ENCODE measurements at regions not wholly inside any gene's neighbourhood (a gene's known extent, or its start where the extent isn't known, plus 50 kb on each side); places are given as distances from the start of the nearest gene placed in this dataset.

DNA sequence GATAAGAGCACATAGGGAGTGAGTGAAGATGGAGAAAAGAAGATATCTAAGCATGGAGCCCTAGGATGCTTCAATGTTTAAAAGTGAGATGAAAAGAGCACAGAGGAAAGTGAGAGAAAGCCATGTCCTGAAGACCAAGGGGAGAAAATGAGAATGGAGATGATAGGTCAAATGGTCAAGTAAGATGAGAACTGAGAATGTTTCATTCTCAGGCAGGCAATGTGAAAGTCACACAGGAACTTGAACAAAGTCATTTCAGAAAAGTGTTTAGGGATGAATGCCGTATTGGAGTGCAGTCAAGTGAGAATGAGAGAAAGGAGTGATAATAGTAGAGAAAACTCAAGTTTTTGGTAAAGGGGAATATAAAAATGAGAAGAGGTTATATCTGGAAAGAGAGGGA, 148.7 kb upstream of the PTCHD1 start:
- H3K36me3 ChIP-seq: no peaks in the 10 kb centered on the region
- H3K4me1 ChIP-seq (replicated peaks): no peaks in the 10 kb centered on the region
- no peak for TF ChIP-seq POLR2A (IDR thresholded peaks at IDR 0.05)
- TF ChIP-seq, protein P1, sequence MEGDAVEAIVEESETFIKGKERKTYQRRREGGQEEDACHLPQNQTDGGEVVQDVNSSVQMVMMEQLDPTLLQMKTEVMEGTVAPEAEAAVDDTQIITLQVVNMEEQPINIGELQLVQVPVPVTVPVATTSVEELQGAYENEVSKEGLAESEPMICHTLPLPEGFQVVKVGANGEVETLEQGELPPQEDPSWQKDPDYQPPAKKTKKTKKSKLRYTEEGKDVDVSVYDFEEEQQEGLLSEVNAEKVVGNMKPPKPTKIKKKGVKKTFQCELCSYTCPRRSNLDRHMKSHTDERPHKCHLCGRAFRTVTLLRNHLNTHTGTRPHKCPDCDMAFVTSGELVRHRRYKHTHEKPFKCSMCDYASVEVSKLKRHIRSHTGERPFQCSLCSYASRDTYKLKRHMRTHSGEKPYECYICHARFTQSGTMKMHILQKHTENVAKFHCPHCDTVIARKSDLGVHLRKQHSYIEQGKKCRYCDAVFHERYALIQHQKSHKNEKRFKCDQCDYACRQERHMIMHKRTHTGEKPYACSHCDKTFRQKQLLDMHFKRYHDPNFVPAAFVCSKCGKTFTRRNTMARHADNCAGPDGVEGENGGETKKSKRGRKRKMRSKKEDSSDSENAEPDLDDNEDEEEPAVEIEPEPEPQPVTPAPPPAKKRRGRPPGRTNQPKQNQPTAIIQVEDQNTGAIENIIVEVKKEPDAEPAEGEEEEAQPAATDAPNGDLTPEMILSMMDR (IDR thresholded peaks at IDR 0.05): no peak
- TF ChIP-seq POLR2AphosphoS5 (IDR thresholded peaks at IDR 0.05): no peak
- no peaks in the 10 kb centered on the region for H3K27me3 ChIP-seq (replicated peaks; ENCODE audit: insufficient read depth)
- intact Hi-C loops (cut with DNase I): no loop called here
- no peak overlapping the region for H3K27ac ChIP-seq
- H3K4me3 ChIP-seq: no peak overlapping the region
- no peaks in the 10 kb centered on the region for H3K9me3 ChIP-seq
- no peak for DNase-seq (ENCODE audit: low spot score)
- WGBS: 100% methylated on average over 1 of the region's 1 CpG

- no peak overlapping the region for H3K27ac ChIP-seq
- H3K4me1 ChIP-seq (replicated peaks): no peaks in the 10 kb centered on the region
- H3K36me3 ChIP-seq: no peaks in the 10 kb centered on the region
- no peak overlapping the region for H3K4me3 ChIP-seq
- intact Hi-C loops (cut with DNase I): no loop called here
- no peaks in the 10 kb centered on the region for H3K27me3 ChIP-seq (replicated peaks; ENCODE audit: insufficient read depth)
- no peak for DNase-seq (ENCODE audit: low spot score)
- WGBS: 94% methylated on average over 5 of the region's 5 CpGs
- H3K9me3 ChIP-seq: no peaks in the 10 kb centered on the region
- TF ChIP-seq, protein P1 (IDR thresholded peaks at IDR 0.05): no peak
- TF ChIP-seq POLR2AphosphoS5 (IDR thresholded peaks at IDR 0.05): no peak
- no peak for TF ChIP-seq POLR2A (IDR thresholded peaks at IDR 0.05)
These were observed 146.8 kb upstream of the PTCHD1 start for GRCh38 chrX:23187819-23188218.

- no peak for TF ChIP-seq POLR2AphosphoS5 (IDR thresholded peaks at IDR 0.05)
- no peak for TF ChIP-seq POLR2A (IDR thresholded peaks at IDR 0.05)
- TF ChIP-seq, protein P1 (IDR thresholded peaks at IDR 0.05): no peak
- no peaks in the 10 kb centered on the region for H3K9me3 ChIP-seq
- no peaks in the 10 kb centered on the region for H3K4me1 ChIP-seq (replicated peaks)
- no peak for DNase-seq (ENCODE audit: low spot score)
- no peak overlapping the region for H3K4me3 ChIP-seq
- intact Hi-C loops (cut with DNase I): no loop called here
- no peaks in the 10 kb centered on the region for H3K36me3 ChIP-seq
- no peaks in the 10 kb centered on the region for H3K27me3 ChIP-seq (replicated peaks; ENCODE audit: insufficient read depth)
- no peak overlapping the region for H3K27ac ChIP-seq
- WGBS: 44% methylated on average over 3 of the region's 3 CpGs
These were observed 139.6 kb upstream of the PTCHD1 start for GRCh38 chrX:23194885-23195554.

GRCh38 chrX:23195761-23196160, 138.9 kb upstream of the PTCHD1 start:
- intact Hi-C loops (cut with DNase I): no loop called here
- H3K27ac ChIP-seq: no peak overlapping the region
- no peaks in the 10 kb centered on the region for H3K27me3 ChIP-seq (replicated peaks; ENCODE audit: insufficient read depth)
- WGBS: 89% methylated on average over 1 of the region's 1 CpG
- no peak overlapping the region for H3K4me3 ChIP-seq
- no peaks in the 10 kb centered on the region for H3K4me1 ChIP-seq (replicated peaks)
- H3K9me3 ChIP-seq: no peaks in the 10 kb centered on the region
- no peak for DNase-seq (ENCODE audit: low spot score)
- TF ChIP-seq POLR2A (IDR thresholded peaks at IDR 0.05): no peak
- no peak for TF ChIP-seq POLR2AphosphoS5 (IDR thresholded peaks at IDR 0.05)
- TF ChIP-seq, protein P1 (IDR thresholded peaks at IDR 0.05): no peak
- no peaks in the 10 kb centered on the region for H3K36me3 ChIP-seq

- Histone ChIP-seq H3K36me3 (no peaks in the 10 kb centered on the region), H3K4me1 (replicated peaks) (no peaks in the 10 kb centered on the region), H3K27me3 (replicated peaks; ENCODE audit: insufficient read depth) (no peaks in the 10 kb centered on the region), H3K9me3 (no peaks in the 10 kb centered on the region), H3K4me3 (no peak overlapping the region), H3K27ac (no peak overlapping the region)
- TF ChIP-seq, protein P1 (IDR thresholded peaks at IDR 0.05): no peak
- TF ChIP-seq POLR2AphosphoS5 (IDR thresholded peaks at IDR 0.05) (no peak), POLR2A (IDR thresholded peaks at IDR 0.05) (no peak)
- WGBS: 58% methylated on average over 1 of the region's 1 CpG
- DNase-seq (ENCODE audit: low spot score): no peak
- intact Hi-C loops (cut with DNase I): no loop called here
These were observed 132.9 kb upstream of the PTCHD1 start for GRCh38 chrX:23201706-23202105.

All from prostate gland (tissue), 2 donors.